ENCODE measurements at regions not wholly inside any gene's neighbourhood (a gene's known extent, or its start where the extent isn't known, plus 50 kb on each side); places are given as distances from the start of the nearest gene placed in this dataset.
"Not testable (repeated sequence)": the region's sequence is repeated elsewhere in the genome, so short reads cannot be mapped to it uniquely, and the experiment has no call there.

GRCh38 chr10:84860855-84861254 lies 532.5 kb downstream of the CCSER2 start:
- DNase-seq = no peak

GRCh38 chr10:84862551-84862950 lies 534.2 kb downstream of the CCSER2 start:
- DNase-seq = no peak

- DNase-seq = no peak
Measured at GRCh38 chr10:84863675-84864074, 535.3 kb downstream of the CCSER2 start.

- no peak for DNase-seq
Measured at GRCh38 chr10:84876116-84876999, 548.0 kb downstream of the CCSER2 start.

- DNase-seq = no peak
Measured at GRCh38 chr10:84879991-84880390, 551.6 kb downstream of the CCSER2 start.

GRCh38 chr10:84881696-84882095 lies 553.3 kb downstream of the CCSER2 start:
- DNase-seq = not testable (repeated sequence)

GRCh38 chr10:84890706-84891105 lies 562.3 kb downstream of the CCSER2 start:
- DNase-seq = no peak

- DNase-seq = no peak
Measured at GRCh38 chr10:84891631-84892030, 563.2 kb downstream of the CCSER2 start.

GRCh38 chr10:84895541-84895940 lies 567.2 kb downstream of the CCSER2 start:
- DNase-seq = no peak

GRCh38 chr10:84896909-84897308 lies 568.5 kb downstream of the CCSER2 start:
- DNase-seq = no peak

- no peak for DNase-seq
Measured at GRCh38 chr10:84899268-84899667, 570.9 kb downstream of the CCSER2 start.

- DNase-seq = no peak
Measured at GRCh38 chr10:84900141-84900540, 571.8 kb downstream of the CCSER2 start.

GRCh38 chr10:84901885-84902284 lies 573.5 kb downstream of the CCSER2 start:
- DNase-seq = no peak

- DNase-seq = no peak
Measured at GRCh38 chr10:84902553-84902952, 574.2 kb downstream of the CCSER2 start.

- no peak for DNase-seq
Measured at GRCh38 chr10:84903320-84903719, 574.9 kb downstream of the CCSER2 start.

GRCh38 chr10:84907461-84908009 lies 579.1 kb downstream of the CCSER2 start:
- DNase-seq = no peak

GRCh38 chr10:84908491-84908890 lies 580.1 kb downstream of the CCSER2 start:
- DNase-seq = peak; percentile 21

GRCh38 chr10:84921701-84922100 lies 593.3 kb downstream of the CCSER2 start:
- no peak for DNase-seq

- DNase-seq = no peak
Measured at GRCh38 chr10:84924131-84924530, 595.7 kb downstream of the CCSER2 start.

- DNase-seq = no peak
Measured at GRCh38 chr10:84925495-84925894, 597.1 kb downstream of the CCSER2 start.

GRCh38 chr10:84933402-84933801 lies 605.0 kb downstream of the CCSER2 start:
- no peak for DNase-seq

- DNase-seq = no peak
Measured at GRCh38 chr10:84935772-84936171, 607.4 kb downstream of the CCSER2 start.

- DNase-seq = no peak
Measured at GRCh38 chr10:84938117-84938905, 609.9 kb downstream of the CCSER2 start.
